ENCODE measurements at regions not wholly inside any gene's neighbourhood (a gene's known extent, or its start where the extent isn't known, plus 50 kb on each side); places are given as distances from the start of the nearest gene placed in this dataset.
"Not testable (repeated sequence)": the region's sequence is repeated elsewhere in the genome, so short reads cannot be mapped to it uniquely, and the experiment has no call there.

DNA sequence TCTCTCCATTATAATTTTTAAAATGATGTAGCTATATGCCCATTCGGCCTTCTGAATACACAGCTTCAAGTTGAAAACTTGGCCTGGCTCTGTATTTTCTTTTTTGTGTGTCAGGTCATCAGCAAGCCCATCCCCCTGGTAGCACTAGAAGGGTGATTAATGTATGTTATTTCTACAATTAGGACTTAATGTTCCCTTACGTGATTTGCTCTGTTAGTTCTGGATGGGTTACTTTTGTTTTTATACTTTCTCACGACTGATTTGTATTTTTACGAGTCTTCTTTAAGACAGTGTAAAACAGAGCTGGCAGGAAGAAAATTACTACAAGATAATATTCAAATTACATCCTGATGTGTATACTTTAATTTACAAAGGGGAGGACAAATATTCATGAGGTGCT lies 88.4 kb upstream of the RGPD4 start:
- no peak for FAIRE-seq

DNA sequence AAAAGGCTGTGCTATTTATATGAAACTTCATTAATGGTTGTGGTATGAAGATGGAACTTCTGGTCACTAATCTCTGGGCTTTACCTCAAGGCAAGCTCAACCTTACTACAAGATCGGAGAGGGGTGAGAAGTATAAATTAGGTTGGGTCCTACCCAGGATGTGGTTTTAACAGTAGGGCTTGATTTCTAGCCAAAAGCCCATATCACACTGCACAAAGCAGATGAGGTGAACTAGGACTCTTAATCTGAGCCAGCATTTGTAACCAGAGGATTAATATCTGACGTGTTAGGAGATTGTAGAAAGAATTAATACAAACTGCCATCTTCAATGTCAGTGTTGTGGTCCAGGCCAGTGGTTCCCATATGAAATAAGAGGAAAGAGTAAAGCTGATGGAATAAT lies 86.4 kb upstream of the RGPD4 start:
- no peak for FAIRE-seq

DNA sequence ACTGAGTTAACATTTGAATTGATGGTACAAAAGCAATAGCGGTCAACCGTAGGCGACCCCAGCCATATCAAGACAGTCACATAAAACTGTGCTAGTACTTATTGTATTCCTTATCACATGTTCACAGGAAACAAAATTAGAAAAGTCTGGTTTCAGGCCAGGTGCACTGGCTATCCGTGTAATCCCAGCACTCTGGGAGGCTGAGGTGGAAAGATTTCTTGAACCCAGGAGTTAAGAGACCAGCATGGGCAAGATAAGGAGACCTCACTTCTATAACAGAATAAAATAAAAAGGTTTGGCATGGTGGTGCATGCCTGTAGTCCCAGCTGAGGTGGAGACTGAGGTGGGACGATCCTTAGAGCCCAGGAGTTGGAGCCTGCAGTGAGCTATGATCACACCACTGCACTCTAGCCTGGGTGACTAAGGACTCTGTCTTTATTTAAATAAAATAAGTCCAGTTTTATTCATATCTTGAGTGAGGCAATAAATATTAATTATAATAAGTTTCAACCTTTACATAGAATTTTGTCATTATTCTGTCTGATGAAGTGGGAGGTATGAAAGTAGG lies 84.1 kb upstream of the RGPD4 start:
- FAIRE-seq, result no peak

DNA sequence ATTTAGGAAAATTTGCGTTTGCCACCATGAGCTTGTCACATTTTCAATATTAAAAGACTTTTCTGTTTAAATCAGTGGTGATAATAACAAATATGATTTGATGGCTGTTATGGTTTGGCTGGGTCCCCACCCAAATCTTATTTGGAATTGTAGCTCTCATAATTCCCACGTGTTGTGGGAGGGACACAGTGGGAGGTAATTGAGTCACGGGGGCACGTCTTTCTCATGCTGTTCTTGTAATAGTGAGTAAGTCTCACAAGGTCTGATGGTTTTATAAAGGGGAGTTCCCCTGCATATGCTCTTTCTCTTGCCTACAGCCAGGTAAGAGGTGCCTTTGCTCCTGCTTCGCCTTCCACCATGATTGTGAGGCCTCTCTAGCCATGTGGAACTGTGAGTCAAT lies 83.4 kb upstream of the RGPD4 start:
- no peak for FAIRE-seq

DNA sequence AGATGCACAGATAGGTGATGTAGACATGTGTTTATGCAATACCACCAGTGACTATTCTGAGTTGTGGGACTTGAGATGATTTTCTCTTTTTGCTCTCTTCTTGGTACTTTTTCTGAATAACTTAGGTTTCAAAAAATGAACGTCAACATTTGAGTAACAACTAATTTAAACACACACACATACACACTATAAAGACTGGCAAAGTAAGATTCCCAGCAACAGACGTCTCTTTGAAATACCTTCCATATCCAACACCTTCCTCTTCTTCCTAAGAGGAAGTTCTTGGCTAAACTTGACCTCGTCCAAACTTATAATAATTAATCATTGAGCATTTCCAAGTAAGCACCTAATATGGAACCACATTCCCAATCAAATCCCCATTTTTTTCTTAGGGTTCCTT lies 81.6 kb upstream of the RGPD4 start:
- no peak for FAIRE-seq

DNA sequence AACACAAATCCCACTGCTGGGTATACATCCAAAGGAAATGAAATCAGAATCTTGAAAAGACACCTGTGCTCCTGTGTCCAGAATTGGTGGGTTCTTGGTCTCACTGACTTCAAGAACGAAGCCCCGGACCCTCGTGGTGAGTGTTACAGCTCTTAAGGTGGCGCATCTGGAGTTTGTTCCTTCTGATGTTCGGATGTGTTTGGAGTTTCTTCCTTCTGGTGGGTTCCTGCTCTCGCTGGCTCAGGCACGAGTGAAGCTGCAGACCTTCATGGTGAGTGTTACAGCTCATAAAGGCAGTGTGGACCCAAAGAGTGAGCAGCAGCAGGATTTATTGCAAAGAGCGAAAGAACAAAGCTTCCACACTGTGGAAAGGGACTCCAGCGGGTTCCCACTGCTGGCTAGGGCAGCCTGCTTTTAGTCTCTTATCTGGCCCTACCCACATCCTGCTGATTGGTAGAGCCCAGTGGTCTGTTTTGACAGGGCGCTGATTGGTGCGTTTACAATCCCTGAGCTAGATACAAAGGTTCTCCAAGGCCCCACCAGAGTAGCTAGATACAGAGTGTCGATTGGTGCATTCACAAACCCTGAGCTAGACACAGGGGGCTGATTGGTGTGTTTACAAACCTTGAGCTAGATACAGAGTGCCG lies 80.0 kb upstream of the RGPD4 start:
- FAIRE-seq, result not testable (repeated sequence)

DNA sequence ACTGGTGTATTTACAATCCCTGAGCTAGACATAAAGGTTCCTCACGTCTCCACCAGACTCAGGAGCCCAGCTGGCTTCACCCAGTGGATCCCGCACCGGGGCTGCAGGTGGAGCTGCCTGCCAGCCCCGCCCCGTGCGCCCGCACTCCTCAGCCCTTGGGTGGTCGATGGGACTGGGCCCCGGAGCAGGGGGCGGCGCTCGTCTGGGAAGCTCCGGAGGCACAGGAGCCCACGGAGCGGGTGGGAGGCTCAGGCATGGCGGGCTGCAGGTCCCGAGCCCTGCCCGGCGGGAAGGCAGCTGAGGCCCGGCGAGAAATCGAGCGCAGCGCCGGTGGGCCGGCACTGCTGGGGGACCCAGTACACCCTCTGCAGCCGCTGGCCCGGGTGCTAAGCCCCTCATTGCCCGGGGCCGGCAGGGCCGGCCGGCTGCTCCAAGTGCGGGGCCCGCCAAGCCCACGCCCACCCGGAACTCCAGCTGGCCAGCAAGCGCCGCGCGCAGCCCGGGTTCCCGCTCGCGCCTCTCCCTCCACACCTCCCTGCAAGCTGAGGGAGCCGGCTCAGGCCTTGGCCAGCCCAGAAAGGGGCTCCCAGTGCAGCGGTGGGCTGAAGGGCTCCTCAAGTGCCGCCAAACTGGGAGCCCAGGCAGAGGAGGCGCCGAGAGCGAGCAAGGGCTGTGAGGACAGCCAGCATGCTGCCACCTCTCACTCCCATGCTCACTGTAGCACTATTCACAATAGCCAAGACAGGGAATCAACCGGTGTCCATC lies 79.3 kb upstream of the RGPD4 start:
- not testable (repeated sequence) for FAIRE-seq

DNA sequence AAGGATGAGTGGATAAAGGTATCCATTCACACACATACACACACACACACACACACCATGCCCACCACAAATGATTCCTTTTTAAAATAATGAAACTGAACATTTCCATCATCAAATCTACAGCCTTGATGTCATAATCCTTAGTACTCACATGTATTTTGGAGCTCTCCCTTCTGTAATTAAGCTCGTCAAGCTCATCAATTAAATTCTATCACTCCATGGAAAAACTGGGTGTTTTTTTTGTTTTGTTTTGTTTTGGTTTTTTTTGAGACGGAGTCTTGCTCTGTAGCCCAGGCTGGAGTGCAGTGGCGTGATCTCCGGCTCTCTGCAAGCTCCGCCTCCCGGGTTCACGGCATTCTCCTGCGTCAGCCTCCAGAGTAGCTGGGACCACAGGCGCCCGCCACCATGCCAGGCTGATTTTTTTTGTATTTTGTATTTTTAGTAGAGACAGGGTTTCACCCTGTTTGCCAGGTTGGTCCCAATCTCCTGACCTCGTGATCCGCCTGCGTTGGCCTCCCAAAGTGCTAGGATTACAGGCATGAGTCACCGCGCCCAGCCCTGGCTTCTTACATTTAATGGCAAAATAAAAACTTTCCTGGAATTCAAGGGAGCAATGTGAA lies 78.6 kb upstream of the RGPD4 start:
- no peak for FAIRE-seq

DNA sequence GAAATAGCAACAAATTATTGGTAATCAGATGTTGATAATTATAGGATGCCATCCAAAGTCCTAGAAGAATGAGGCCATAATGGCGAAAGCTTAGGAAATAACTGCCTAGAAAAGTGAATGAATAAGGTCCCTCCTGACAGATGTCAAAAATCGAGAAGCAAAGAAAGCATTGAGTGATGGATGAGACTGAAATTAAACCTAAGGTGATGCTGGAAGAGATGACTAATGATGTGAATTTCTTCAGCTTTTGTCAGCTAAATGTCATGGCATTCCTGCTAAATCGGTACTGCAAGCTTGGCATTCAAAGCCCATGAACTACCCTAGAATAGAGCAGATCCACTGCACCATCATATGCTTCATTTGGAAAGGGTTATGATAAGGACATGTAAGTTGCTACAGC lies 74.8 kb upstream of the RGPD4 start:
- no peak for FAIRE-seq

DNA sequence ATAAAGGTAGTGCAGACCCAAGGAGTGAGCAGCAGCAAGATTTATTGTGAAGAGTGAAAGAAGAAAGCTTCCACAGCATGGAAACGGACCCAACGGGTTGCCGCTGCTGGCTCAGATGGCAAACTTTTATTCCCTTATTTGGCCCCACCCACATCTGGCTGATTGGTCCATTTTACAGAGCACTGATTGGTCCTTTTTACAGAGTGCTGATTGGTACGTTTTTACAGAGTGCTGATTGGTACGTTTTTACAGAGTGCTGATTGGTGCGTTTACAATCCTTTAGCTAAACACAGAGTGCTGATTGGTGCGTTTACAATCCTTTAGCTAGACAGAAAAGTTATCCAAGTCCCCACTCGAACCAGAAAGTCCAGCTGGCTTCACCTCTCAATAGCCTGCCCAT lies 72.9 kb upstream of the RGPD4 start:
- not testable (repeated sequence) for FAIRE-seq

DNA sequence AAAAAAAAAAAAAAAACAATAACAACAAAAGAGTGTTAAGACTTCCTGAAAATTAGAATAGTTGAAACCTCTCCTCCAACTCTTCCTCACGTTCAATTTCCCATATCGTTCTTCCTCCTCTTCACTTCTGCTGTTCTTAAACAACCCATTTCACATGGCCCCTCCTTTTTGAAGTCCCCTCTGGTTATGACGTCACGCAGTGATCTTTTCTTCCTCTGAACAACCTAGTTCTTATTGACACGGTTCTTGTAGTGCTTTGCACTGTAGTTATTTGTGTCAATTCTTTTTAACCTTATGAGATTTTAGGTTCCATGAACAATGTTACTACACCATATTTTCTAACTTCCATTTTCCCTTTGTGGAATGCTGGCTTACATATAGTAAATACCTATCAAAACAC lies 69.5 kb upstream of the RGPD4 start:
- no peak for FAIRE-seq

DNA sequence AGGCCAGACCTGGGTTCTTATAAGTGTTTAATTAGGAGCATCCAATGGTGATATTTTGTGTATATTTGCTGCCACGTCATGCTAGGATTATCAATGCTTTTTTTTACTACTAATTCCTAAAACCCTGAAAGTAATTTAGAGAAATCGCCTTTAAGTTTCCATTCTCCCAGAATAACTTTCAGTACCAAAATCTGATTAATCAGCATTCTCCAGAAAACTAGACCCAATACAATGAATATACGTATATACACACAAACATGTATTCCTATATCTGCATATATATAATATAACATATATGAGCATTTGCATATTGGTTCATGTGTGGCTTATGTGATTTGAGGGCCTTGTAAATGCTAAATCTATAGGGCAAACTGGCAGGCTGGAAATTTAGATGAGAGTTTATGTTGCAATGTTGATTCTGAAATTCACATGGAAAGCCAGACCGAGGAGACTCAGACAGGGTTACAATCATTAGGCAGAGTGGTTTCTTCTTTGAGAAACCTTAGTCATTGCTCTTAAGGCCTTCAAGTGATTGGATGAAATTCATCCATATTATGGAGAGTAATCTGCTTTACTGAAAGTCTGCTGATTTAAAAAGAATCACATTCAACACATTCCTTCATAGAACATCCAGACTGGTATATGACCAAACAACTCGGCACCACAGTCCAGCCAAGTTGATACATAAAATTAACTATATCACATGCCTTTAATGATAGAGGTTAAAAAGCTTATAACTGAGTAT lies 65.9 kb upstream of the RGPD4 start:
- FAIRE-seq, result no peak

DNA sequence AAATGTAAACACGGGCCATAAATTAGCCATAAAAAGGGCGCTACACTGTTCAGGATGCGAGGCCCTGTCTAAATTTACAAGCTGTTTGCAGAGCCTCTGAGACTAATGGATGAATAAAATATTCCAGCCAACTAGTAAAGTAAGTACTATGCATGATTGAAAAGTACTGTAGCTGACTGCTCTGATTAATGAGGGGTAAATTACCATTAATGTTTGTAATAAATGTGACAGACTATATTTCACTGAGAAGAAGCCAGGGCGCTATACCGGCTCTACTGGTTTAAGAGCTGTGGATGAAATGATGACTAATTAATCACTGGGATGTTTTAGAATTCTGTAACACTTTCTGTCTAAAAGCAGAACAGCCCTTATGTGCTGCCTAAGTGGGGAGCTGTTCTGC lies 54.3 kb upstream of the RGPD4 start:
- no peak for FAIRE-seq

DNA sequence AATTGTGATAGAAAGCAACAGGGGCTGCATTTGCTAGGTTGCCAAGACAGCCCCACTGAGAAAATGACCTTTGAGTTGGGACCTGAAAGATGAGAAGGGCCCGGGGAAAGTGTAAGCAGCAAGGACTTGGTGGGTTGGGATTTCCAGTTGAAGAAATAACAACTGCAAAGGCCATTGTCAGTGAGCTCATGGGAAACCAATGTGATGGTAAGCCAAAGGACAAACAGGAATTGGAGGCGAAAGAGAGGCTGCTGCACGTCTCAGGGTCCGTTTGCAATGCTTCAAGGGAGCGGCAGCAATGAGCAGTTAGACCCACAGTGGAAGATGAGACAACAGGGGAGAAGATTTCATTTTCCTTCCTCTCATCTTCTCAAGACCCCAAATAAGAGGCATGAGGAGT lies 51.5 kb upstream of the RGPD4 start:
- no peak for FAIRE-seq

DNA sequence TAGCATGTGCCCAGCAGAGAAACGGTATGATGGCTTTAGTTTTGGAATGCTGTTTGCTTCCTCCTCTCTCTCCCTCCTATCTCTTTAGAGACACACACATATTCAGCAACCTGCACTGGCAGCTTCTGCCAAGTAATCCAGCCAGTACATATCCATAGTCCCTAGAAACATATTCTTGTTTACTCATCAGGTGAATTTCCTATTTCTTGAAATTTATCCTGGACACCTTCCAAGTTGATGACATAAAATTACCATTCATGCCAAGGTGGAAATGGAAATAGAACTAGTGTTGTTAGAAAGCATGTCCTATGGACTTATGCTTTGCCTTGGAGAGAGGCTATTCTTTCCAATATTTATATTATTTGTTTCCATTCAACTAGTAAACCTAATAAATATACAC lies 50.9 kb upstream of the RGPD4 start:
- FAIRE-seq, result no peak

DNA sequence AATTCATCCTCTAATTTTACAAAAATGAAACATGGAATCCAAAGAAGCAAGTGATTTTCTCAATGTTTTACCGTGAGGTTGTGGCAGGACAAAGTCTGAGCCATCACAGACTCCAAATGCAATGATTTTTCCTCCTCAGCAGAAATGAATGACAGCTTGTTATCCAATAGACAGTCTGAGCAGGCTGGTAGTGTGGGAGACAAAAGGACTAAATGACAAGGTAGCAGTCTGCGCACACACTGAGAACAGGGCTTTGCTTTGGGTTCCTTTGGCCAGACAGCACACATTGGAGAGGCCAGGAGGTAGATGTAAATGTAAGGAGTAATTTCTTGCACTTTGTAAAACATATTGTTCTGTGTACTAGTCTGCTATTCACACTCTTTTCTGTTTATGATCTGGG lies 50.3 kb upstream of the RGPD4 start:
- FAIRE-seq, result no peak
